ENCODE measurements at regions not wholly inside any gene's neighbourhood (a gene's known extent, or its start where the extent isn't known, plus 50 kb on each side); places are given as distances from the start of the nearest gene placed in this dataset.

DNA sequence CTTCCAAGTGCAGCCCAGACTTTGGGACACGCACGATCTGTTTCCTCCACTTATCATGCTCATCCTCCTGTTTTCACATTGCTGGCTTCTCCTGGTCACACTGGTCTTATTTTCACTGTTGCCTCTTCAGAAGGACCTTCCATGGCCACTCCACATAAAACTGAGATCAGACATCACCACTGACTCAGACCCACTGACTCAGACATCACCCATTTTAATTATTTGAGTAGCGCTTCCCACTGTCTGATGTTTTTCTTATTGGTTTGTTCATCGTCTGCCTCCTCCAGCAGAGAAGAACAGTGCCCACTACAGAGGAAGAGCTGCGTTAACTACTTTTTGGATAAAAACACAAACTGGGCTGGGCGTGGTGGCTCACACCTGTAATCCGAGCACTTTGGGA lies 270.5 kb upstream of the PWP1 start:
- POLR2A ChIA-PET (ENCODE audit: partially characterized antibody) = no interaction called here
- no peak overlapping the region for H3K9ac ChIP-seq (replicated peaks in 1 of 4; ENCODE audit: extremely low read depth in 1 of 4, low read depth in 3 of 4, low read length in 3 of 4)

More for the DNA sequence above, 270.5 kb upstream of the PWP1 start:
- H3K4me3 ChIP-seq (ENCODE audit: extremely low read depth in 1 of 4, insufficient read depth in 2 of 4, low read depth in 3 of 4, low read length in 4 of 4) = no peak overlapping the region
- no peak overlapping the region for H2AK5ac ChIP-seq (ENCODE audit: low read depth, low read length)
- H2BK120ac ChIP-seq (replicated peaks; ENCODE audit: low read depth, low read length) = no peak overlapping the region
- TF ChIP-seq BRCA1 (IDR thresholded peaks at IDR 0.05; ENCODE audit: low read depth, low read length) (no peak), JUND (IDR thresholded peaks at IDR 0.05; ENCODE audit: low read length) (no peak), SIX5 (IDR thresholded peaks at IDR 0.05; ENCODE audit: low read depth, low read length) (no peak), SP4 (IDR thresholded peaks at IDR 0.05; ENCODE audit: low read length) (no peak), KDM4A (IDR thresholded peaks at IDR 0.05; ENCODE audit: low read depth, low read length, severe bottlenecking) (no peak), TCF12 (IDR thresholded peaks at IDR 0.05; ENCODE audit: low read depth, low read length) (no peak), BACH1 (IDR thresholded peaks at IDR 0.05; ENCODE audit: low read length) (no peak), EGR1 (IDR thresholded peaks at IDR 0.05; ENCODE audit: borderline replicate concordance, low read depth, low read length) (no peak), KDM1A (IDR thresholded peaks at IDR 0.05; ENCODE audit: borderline replicate concordance, low read length) (no peak)
- TF ChIP-seq, protein P1, sequence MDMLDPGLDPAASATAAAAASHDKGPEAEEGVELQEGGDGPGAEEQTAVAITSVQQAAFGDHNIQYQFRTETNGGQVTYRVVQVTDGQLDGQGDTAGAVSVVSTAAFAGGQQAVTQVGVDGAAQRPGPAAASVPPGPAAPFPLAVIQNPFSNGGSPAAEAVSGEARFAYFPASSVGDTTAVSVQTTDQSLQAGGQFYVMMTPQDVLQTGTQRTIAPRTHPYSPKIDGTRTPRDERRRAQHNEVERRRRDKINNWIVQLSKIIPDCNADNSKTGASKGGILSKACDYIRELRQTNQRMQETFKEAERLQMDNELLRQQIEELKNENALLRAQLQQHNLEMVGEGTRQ (IDR thresholded peaks at IDR 0.05; ENCODE audit: low read length) = no peak
- FAIRE-seq = no peak
- no peak overlapping the region for H3K23ac ChIP-seq (ENCODE audit: insufficient read length)
- no peak overlapping the region for H2BK15ac ChIP-seq (ENCODE audit: low read length)
- H3K4ac ChIP-seq (replicated peaks; ENCODE audit: insufficient read length, low read depth, low read length) = no peak overlapping the region
- CTCF ChIA-PET (ENCODE audit: partially characterized antibody) = interaction anchor here (1.2 to 5.2 kb wide), 2 partner anchors 11 to 283 kb away, joined by 6 to 41 read pairs; no protein-coding TSS in a partner anchor
- no peak overlapping the region for H4K8ac ChIP-seq (ENCODE audit: extremely low read depth, insufficient read depth, low read length)
- H4K91ac ChIP-seq (replicated peaks; ENCODE audit: insufficient read length, low read length) = no peak overlapping the region
- H3K4me2 ChIP-seq (ENCODE audit: insufficient read depth in 1 of 2, low read depth in 2 of 2, low read length in 2 of 2) = no peak overlapping the region
- H3K27me3 ChIP-seq (replicated peaks in 1 of 4; ENCODE audit: control insufficient read depth in 3 of 4, extremely low read depth in 1 of 4, insufficient read depth in 3 of 4, low read length in 3 of 4) = no peaks in the 10 kb centered on the region
- no peaks in the 10 kb centered on the region for H3K4me1 ChIP-seq (replicated peaks in 1 of 4; ENCODE audit: control insufficient read depth in 3 of 4, insufficient read depth in 4 of 4, low read length in 3 of 4)
- H3K56ac ChIP-seq (replicated peaks; ENCODE audit: insufficient read length, low read depth, low read length) = no peak overlapping the region
- H2BK5ac ChIP-seq (ENCODE audit: low read depth, low read length) = no peak overlapping the region
- 82% methylated on average over 7 of the region's 7 CpGs; no CpG with 5 or more reads in 1 of the 2 experiments for WGBS, 2 experiments (ENCODE audit: extremely low coverage in 1 of 2, insufficient coverage in 1 of 2, insufficient read length in 1 of 2, insufficient replicate concordance in 2 of 2, low coverage in 1 of 2, low lambda C conversion rate in 2 of 2, missing lambda C conversion rate in 1 of 2)
- no peak overlapping the region for H2BK12ac ChIP-seq (ENCODE audit: low read depth, low read length)
- no peaks in the 10 kb centered on the region for H3K79me1 ChIP-seq (ENCODE audit: low read depth, low read length)
- H3K27ac ChIP-seq (ENCODE audit: low read depth, low read length) = no peak overlapping the region
- H3K23me2 ChIP-seq (ENCODE audit: low read depth, low read length) = no peaks in the 10 kb centered on the region; the same call in 1 of the 2 replicates
- no peaks in the 10 kb centered on the region for H3K79me2 ChIP-seq (ENCODE audit: control insufficient read depth in 1 of 2, insufficient read depth in 2 of 2, low read length in 2 of 2)
- no peak overlapping the region for H4K5ac ChIP-seq (ENCODE audit: insufficient read length, low read depth, low read length)
- H2BK20ac ChIP-seq (ENCODE audit: low read length) = no peak overlapping the region
- H3K18ac ChIP-seq (ENCODE audit: extremely low read depth, low read length) = no peak overlapping the region
- no peak overlapping the region for H3K14ac ChIP-seq (ENCODE audit: insufficient read length)
- H3K36me3 ChIP-seq (ENCODE audit: control insufficient read depth in 2 of 4, insufficient read depth in 4 of 4, low read length in 3 of 4) = no peaks in the 10 kb centered on the region
- no peak for DNase-seq (ENCODE audit: low read depth in 1 of 2, low spot score in 2 of 2)
- H4K20me1 ChIP-seq (replicated peaks in 1 of 2; ENCODE audit: control insufficient read depth in 1 of 2, insufficient read depth in 2 of 2, low read length in 2 of 2) = no peaks in the 10 kb centered on the region
- no peak overlapping the region for H2AFZ ChIP-seq (ENCODE audit: low read length)
- no peaks in the 10 kb centered on the region for H3K9me3 ChIP-seq (ENCODE audit: insufficient read depth in 2 of 2, low read depth in 1 of 2, low read length in 1 of 2)

Measured in H1 (cell line).